LHCN-M2 (cell line): ENCODE measurements at regions not wholly inside any gene's neighbourhood (a gene's known extent, or its start where the extent isn't known, plus 50 kb on each side); places are given as distances from the start of the nearest gene placed in this dataset.
"Not testable (repeated sequence)": the region's sequence is repeated elsewhere in the genome, so short reads cannot be mapped to it uniquely, and the experiment has no call there.

Experiments
- DNase-seq: peaks from one replicate; pipeline ENCODE4 v3.0.0-alpha.2; 2012; ENCODE audit warnings: low read depth

DNA sequence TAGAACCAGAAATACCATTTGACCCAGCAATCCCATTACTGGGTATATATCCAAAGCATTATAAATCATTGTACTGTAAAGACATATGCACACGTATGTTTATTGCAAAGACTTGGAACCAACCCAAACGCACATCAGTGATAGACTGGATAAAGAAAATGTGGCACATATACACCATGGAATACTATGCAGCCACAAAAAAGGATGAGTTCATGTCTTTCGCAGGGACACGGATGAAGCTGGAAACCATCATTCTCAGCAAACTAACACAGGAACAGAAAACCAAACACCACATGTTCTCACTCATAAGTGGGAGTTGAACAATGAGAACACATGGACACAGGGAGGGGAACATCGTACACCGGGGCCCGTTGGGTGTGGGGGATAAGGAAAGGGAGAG, 242.2 kb downstream of the ACTR3 start:
- DNase-seq = not testable (repeated sequence)

GRCh38 chr2:114134146-114134545, 244.3 kb downstream of the ACTR3 start:
- no peak for DNase-seq

DNA sequence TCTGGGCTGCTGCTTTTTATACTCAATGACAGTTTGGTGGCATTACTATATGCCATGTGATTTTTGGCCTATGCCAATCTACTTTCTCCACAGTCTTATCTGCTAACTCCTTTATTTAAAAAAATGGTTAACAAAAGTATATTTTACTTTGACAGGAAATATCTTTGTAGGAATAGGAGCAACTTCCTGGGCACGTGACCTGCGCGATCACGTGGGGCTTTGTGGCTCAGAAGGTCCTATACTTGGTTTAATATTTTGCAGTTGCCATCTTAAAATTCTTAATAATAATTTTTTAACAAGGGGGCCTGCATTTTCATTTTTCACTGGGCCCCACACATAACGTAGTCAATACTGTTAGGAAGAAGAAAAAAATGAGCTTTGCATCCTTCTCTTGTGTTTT, 249.7 kb downstream of the ACTR3 start:
- no peak for DNase-seq

DNA sequence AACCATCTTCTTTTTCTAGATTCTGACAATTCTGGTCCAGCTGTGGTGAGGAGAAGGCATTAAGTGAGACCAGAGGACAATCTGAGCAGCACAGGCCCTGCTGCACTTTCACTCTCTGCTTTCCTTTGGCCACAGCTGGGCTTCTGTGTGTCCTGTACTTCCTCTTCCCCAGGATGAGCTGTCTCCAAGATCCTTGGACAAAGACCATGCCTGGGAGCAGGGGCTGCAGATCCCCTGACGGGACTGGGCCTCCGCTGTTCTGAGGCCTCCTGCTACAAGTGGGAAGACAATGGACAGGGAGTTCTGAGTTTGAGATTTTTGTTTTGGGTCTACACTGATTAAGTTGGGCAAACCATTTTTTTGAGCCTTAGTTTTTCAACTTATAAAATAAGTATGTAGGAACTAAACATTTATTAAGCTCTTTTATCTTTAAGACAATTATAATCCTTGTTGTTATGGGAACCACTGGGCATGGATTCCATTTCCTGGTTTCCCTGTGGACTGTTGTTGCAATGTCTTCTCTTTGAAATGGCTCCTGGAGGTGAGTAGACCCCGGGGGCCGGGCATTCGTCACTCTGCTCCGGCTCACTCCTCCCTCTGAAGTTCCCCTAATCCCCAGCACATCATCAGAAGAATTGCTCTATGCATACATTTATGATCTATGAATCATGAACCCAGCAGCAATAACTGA, 266.6 kb downstream of the ACTR3 start:
- DNase-seq = no peak

- DNase-seq = no peak
Measured at GRCh38 chr2:114157057-114157385, 267.1 kb downstream of the ACTR3 start.

DNA sequence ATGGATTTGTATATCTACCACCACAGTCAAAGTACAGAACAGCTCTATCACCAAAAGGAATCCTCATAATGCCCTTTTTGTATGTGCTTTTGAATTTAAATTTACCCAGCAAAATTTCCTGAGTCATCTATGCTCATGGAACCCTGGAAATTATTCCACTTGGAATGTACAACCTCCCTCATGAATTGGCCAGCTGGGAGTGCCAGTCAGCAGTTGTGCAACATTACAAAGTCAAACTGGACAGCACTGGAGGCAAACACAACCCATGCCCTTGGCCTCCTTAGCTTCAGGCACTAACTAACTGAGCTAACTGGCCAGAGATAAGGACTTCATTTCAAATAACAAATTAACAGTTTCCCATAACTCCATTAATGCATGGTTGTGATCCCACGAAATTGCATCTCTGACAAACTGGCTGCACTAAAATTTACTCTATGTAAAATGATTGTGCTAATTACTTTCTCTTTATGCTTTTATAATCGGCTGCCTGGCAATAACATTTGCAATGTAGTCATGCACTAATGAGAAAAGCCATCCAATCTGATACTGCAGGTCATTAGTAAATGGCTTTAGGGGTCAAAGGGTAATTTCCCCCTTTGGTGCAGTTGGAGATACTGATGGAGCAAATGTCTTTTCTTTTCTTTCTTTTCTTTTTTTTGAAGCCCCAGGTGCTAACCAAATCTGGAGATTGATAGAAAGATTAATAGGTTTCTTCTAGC, 270.5 kb downstream of the ACTR3 start:
- DNase-seq = no peak

- DNase-seq = no peak
Measured at GRCh38 chr2:114161371-114161770, 271.5 kb downstream of the ACTR3 start.

GRCh38 chr2:114167799-114168198, 274.6 kb upstream of the DPP10 start:
- DNase-seq = no peak

GRCh38 chr2:114170070-114170469, 272.4 kb upstream of the DPP10 start:
- no peak for DNase-seq

DNA sequence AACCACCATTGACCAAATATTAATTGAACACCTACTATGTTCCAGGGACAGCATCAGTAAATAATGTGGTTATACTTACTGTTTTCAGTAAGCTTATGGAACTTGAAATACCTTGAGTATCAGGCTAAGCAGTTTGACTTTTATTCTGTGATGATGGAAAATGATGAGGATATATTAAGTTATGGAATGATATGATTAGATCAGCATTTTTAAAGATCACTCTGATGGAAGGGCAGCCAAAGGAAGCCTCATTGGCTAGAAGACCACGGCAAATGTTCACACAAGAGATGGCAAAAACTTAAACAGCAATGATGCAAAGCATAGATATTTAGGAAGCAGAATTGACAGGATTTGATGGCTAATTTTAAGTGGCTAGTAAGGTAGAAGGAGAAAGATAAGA, 266.9 kb upstream of the DPP10 start:
- no peak for DNase-seq

GRCh38 chr2:114185501-114185900, 256.9 kb upstream of the DPP10 start:
- DNase-seq = no peak

- no peak for DNase-seq
Measured at GRCh38 chr2:114192362-114192761, 250.1 kb upstream of the DPP10 start.

- no peak for DNase-seq
Measured at GRCh38 chr2:114201781-114202180, 240.7 kb upstream of the DPP10 start.

GRCh38 chr2:114203679-114204078, 238.8 kb upstream of the DPP10 start:
- DNase-seq = no peak

DNA sequence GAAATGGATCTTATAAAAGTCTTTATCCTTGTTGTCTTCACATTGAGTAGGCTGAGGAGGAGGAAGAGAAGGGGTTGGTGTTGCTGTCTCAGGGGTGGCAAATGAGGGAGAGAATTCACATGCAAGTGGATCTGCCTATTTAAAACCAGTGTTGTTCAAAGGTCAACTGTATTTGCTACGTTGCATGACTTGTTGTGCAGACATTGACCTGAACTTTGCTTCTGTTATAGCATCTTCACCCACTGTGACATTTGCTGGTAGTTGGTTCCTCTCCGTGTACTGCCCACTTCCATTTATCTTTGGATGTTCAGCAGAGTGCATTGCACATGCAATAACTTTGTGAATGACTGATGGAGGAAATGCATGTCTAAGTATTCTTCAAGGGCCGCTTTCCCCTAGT, 228.6 kb upstream of the DPP10 start:
- DNase-seq = no peak

- no peak for DNase-seq
Measured at GRCh38 chr2:114218383-114218782, 224.1 kb upstream of the DPP10 start.

GRCh38 chr2:114219456-114219855, 223.0 kb upstream of the DPP10 start:
- no peak for DNase-seq

DNA sequence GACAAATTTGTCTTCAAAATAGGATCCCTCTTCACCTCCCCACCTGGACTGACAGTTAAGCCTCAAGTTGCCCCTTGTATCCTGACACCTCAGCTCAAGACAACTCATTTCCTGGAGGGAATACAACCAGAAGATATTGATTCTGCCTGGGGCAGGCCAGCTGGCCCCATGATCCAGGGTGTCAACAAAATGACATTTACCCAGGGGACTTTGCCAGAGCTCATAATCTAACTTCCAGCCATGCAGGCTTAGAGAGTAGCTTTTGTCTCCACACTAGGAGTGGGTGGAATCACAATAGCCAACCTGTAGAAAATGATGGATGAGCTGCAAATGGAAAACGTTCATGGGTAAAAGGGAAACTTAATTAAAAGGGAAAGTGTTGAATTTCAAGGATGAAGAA, 220.1 kb upstream of the DPP10 start:
- DNase-seq = no peak

DNA sequence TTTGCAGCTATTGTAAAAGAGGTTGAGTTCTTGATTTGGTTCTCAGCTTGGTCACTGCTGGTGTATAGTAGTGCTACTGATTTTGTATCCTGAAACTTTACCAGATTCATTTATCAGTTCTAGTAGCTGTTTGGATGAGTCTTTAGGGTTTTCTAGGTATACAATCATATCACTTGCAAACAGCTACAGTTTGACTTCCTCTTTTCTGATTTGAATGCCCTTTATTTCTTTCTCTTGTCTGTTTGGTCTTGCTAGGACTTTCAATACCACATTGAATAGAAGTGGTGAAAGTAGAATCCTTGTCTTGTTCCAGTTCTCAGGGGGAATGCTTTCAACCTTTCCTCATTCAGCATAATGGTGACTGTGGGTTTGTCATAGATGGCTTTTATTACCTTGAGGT, 210.5 kb upstream of the DPP10 start:
- DNase-seq = no peak

- no peak for DNase-seq
Measured at GRCh38 chr2:114237331-114237730, 205.1 kb upstream of the DPP10 start.

DNA sequence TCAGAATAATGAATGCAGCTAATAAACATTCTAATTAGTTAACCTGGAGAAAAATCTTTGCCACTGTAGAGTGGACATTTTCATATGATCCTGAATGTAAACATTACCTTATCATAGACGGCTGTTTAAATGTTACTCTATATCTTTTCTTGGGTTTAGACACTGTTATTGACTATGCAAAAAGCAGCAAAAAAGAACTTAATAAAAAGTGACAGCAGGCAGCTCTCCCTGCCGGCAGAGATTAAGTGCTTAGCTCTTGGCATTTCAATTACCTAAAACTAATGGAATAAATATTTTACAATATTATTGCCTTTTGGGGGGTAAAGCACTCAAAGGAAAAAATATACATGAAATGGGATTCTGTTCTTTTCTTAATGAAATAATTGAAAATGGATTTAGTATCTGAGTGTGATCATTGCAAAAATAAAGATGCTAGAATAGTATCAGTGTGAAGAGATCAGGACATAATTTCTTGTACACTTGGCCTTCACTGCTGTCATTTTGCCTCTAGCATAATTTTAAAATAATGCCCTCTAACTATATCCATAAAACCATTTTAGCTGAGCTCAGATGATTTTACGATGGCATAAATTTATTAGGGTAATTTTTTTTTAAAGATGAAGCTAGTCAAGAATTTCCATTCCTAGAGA, 203.4 kb upstream of the DPP10 start:
- DNase-seq = no peak

GRCh38 chr2:114248648-114249047, 193.8 kb upstream of the DPP10 start:
- DNase-seq = no peak

- no peak for DNase-seq
Measured at GRCh38 chr2:114252713-114253112, 189.7 kb upstream of the DPP10 start.
